ENCODE measurements at regions not wholly inside any gene's neighbourhood (a gene's known extent, or its start where the extent isn't known, plus 50 kb on each side); places are given as distances from the start of the nearest gene placed in this dataset.

DNA sequence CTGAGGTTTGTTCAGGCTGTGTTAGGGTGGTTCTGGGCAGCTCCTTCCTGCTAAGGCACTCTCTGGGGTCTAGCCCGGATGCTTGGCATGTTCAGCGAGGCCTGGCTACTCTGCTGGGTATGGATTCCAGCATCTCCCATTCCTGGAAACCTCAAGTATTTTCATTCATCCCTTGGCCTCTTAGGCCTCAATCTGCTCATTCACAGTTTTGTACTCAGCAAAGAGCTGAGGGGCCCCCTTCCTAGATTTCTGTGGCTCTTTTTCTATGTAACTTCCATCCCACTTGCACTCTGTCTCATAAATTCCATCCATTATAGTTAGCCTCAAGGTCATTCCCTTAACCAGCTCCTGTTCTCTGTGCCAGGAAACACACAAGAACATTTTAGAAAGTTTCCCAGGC lies 798.8 kb upstream of the HS6ST1 start:
- no peak for DNase-seq

DNA sequence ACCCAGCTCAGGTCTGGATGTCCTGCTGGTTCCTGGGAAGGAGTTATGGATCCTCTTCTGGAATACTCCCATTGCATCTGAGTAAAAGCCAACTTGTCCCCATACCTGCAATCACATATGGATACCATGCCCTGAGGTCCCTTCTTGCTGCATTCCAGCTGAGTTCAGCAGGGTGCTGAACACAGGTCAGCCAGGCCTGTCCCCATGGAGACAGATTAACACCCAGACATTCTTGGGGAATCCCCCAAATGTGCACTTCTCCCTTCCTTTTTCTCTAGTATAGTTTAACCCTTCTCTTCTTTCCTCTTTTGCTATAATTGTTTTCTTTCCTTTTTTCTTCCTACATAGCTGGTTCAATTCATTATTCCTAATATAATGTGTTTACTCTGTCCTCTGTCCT lies 799.6 kb upstream of the HS6ST1 start:
- no peak for DNase-seq

DNA sequence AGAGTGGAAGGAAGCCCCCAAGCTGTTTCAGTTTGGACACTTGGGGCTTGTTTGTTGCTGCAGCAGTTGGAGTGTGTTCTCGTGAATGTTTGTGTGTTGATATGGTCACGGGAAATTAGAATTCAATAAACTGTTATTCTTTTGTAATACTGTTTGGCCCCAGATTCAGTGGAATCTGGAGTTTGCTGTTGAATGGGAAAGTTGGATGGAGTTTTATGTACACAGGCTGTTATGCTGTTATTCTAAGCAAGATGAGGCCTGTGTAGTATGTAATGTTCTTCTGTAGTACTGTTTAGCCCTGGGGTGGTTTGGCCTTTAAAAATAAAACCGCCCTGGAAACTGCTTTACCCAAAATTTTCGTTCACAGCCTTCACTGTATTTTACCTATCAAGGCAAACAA lies 810.4 kb upstream of the HS6ST1 start:
- DNase-seq = no peak

DNA sequence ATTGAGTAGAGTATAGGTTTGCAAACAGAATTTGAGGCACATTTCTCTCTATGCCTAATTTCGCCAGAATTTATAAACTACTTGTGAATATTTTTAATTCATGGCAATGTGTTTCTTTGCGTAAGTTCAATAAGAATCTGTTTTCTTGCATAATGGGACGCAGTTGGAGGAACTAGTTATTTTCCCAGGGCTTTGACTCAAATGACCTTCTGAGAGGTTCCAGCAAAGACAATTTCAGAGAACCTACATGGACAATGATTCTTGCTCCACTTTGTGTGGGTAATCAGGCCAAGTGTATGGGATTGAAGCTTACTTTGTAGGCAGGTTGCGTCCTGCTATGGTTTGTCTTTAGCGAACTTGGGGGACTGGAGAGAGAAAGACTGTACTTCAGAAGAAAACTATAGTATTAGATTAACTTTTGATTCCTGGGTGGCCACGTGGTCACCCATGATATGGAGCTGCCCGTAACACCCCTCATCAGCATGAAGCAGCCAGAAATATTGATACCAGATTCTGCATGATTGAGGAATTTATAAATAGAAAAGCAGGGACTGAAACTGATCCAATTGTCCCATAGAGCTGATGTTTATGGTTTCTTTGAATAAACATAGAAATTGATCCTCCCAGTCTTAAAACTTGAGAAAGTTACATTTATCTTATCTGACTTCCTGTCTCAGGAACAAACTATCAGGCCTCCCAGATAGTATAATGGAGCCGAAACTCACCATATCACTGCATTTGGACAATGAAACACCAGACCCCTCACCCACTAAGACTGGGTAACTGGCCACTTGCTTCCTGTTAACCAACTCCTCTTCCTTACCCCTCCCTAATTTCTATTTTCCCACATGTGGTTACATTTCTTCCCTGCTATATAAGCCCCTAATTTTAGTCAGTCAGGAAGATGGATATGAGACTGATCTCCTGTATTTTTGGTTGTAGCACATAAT lies 815.3 kb upstream of the HS6ST1 start:
- no peak for DNase-seq

DNA sequence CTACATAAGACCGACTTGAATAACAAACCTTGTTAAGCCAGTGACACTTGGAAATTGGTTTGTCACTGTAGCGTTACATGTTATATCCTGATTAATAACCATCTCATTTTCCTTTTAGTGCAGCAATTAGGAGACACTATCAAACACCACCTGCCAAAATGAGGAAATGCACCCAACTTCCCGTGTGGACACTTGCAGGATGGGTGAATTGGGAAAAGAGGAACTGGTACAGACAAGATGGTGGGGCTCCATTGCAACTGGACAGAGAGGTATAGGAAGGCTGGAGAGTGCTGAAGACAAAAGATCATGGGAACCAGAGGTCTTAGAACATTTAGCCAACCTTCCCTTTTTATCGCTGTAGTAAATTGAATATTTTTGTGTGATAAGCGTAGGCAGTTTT lies 816.3 kb upstream of the HS6ST1 start:
- no peak for DNase-seq

DNA sequence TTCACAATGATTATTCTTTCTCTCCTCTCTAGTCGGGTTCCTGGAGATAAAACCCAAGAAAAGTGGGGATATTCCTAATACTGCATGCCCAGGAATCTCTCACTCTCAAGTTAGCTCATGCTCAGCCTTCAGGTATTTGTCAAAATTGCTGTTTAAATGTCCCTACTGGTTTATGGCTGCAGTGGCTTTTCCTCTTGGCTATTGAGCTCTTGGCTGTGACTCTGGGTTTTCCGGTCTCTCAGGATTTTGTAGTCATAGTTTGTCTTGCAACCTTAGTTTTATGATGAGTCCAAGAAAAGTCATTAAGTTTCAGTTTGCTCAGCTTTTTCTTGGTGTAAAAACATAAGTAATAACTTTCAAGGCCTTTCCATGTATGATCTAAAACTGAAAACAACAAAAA lies 820.7 kb upstream of the HS6ST1 start:
- DNase-seq = no peak

DNA sequence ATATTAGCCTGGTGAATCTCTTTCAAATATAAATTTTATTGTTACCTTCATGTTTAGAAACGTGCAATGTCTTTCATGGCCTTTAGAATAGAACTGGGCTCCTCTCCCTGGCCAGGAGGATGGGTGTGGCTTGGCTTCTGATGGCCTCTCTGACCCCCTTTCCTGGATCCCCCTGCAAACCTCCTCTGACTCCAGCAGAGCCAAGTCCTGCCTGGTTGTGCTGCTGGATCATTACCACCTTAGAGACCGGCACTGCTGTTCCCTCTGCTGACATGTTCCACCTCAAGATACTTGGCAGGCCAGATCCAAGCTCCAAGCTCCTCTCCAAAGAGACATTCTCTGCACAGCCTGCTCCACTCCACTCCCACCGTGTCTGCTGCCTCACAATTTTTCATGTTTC lies 823.8 kb upstream of the HS6ST1 start:
- no peak for DNase-seq

DNA sequence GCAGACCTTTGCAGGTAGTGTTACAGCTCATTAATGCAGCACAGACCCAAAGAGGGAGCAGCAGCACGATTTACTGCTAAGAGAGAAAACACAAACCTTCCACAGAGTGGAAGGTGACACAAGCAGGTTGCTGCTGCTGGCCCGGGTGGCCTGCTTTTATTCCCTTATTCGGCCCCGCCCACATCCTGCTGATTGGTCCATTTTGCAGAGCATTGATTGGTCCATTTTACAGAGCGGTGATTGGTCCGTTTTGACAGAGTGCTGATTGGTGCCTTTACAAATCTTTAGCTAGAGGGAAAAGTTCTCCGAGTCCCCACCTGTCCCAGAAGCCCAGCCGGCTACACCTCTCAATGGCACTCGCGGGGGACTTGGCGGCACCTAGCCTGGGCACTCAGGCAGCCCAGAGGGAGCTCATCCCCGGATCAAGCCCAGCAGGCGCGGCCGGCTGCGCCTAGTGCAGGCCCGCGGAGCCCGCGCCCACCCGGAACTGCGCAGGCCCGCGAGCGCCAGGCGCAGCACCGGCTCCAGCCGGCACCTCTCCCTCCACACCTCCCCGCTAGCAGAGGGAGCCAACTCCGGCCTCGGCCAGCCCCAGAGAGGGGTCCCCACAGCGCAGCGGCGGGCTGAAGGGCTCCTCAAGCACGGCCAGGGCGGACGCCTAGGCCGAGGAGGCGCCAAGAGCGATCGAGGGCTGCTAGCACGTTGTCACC lies 825.6 kb upstream of the HS6ST1 start:
- no peak for DNase-seq

DNA sequence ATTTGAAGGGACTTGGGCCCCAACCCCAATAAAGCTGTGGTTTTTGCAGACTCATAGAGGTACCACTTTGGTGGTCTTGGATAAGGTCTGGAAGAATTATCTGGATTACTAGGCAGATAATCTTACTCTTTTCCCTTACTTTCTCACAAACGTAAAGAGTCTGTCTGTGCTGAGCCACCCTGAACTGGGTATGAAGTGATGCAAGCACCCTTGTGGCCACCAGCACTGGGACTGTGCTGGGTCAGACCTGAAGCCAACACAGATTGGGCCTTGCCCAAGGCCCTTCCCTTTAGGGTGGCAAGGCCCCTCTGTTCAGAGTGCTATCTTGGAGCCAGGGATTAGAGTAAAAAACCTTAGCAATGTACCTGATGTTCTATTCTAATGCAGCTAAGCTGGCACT lies 827.0 kb upstream of the RAB6C start:
- DNase-seq = no peak

DNA sequence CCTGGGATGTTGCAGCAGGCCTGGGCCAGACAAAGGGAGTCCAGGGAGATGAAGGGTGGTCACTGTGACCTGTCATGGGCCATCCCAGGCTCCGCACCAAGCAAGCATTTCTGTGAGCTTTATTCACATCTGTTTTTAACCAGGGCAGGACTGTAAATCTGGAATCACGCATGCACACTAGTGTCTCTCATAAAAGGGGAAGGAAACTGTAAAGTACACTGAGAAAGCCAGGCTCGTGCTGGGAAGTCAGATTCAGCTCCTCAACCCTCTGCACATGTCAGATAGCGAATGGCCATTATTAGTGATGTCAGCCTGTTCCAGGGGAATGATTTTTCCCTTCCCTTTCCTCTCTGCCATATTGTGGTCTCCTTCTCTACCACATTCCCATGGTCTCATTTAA lies 818.6 kb upstream of the RAB6C start:
- no peak for DNase-seq

DNA sequence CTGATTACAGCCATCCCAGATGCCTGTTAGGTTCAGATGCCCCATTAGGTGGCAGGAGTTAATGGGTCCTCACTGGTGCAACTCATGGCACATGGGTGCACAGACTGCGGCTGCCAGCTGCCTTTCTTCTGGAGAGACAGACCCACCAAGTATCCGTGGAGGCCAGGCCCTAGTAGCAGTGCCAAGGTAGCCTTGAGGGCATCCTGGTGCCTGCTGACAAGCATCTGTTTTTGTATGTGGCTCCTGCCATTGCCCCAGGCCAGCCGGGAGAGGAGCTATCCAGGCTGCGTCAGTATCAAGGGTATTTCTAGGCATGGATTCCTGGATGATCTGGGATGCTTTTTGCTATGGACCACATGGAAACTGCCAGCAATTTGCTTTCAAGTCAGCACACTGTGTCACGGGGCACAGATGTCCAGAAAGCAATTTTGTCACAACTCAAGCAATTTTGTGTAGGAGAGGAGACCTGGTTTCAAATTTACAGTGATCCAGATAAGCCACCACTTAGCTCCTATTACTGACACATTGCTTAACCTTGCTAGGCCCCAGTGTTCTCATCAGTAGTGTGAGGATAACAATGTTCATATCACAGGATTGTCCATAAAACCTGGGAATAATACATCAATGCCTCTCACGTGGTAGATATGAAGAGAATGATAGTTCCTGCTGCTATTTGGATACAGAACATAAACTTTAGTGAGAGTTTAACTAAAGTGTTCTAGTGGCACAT lies 815.1 kb upstream of the RAB6C start:
- no peak for DNase-seq

DNA sequence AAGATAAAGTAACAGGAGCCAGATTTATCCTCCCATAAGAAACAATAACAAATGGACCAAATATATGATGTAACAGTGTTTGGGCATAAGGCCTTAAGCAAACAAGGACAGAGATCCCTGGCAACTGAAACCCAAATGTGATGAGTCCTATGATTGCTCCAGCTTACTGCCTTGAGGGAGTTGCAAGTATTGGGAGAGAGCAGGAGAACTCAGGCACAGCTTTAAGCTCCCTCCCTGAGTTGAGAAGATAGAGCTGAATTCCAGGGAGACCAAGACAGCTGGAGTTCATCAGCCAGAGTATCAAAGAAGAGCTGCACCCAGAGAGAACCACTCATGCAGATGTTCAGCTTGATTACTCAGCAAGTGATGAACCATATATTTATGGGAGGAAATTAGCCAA lies 814.5 kb upstream of the RAB6C start:
- no peak for DNase-seq

DNA sequence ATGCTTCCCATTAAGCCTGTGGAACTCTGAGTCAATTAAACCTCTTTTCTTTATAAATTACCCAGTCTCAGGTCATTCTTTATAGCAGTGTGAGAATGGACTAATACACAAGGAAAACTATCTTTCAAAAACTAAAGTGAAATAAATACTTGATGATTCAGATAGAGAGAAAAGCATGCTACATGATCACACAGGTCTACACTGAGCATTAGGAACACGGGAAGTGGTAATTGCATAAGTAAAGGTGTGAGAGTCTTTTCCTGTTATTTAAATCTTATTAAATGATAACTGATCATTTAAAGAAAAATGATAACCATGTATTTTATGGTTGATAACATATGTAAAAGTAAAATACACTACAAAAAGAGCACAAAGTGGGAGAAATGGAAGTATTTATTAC lies 812.0 kb upstream of the RAB6C start:
- DNase-seq = no peak

DNA sequence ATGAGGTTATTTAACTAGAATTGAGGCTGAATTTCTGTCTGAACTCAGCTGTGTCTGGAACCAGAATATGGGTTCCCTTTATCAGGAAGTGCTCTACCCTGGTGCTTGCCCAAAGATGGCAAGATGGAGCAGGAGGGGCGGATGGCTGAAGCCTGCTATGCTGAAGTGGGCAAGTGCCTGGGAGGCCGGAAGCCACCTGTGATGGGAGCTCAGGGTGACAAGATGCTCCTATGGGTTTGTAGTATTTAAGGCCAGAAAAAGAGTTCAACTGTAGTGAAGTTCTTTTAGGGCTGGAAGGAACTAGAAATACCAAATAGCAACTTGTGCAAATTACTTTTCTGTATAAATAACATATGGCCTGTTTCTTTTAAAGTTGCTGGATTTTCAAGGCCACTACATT lies 808.9 kb upstream of the RAB6C start:
- DNase-seq = no peak

DNA sequence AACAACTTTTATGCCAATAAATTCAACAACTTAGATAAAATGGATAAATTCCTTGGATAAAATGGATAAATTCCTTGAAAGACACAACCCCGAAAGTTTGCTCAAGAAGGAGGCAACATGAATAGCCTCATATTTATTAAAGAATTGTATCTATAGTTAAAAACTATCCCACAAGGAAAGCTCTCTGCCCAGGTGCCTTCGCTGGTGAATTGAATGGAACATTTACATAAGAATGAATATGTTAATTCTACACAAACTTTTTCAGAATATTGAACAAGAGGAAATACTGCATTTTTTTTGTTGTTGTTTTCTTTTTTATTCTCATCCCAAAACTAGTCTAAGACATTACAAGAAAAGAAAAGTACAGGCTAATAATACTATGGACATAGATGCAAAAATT lies 805.3 kb upstream of the RAB6C start:
- DNase-seq = no peak

DNA sequence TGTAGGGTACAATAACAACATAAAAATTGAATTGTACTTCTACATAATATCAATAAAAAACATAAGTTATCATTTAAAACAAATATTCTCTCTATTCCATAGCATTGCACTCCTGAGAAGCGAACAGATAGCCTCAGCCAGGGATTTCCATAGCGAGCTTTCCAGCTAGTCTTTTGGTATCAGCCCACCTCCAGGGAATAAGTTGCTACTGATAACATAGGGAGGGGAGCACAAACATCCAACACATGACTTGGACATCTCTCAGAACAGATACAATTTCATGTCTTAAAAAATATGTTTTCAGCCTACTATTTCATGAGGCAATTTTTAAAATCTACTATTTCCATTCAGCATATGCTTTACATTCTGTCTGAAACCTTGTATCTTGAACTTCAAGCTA lies 804.4 kb upstream of the RAB6C start:
- no peak for DNase-seq

DNA sequence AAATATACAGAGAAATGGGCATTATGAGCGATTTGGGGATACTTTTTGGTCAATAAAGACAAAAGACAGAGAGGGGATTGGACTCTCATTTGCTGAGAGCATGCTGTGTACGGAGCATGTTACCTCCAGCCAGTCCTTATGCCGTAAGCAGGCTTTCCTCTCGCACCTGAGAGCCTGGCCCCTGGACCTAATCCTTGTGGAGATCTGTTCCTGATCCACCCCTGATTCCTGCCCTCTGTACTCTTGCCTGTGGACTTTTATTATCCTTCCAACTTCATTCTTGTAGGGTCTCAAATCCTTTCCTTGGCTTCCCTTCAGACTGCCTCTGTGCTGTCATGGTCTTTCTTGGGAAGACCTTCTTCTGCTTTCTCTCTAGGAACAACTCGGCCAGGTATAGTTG lies 803.1 kb upstream of the RAB6C start:
- no peak for DNase-seq

DNA sequence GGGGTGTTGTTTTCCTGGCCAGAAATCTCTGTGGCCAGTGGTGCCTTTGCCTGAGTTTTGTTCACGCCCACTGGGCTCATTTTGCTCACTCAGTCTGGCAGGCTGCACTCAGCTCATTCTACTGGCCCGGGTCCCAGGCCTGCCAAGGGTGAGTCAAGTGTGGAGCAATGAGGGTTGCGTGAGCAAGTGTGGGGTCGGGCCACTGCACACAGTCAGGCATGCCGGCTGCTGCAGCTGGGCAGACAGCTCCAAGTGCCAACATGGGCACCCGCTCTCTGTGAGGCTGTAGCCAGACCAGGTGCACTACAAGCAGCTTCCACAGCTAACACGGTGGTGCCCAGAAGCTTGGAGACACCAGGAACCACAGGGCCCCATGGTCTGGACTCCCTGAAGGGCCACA lies 801.1 kb upstream of the RAB6C start:
- DNase-seq = no peak

DNA sequence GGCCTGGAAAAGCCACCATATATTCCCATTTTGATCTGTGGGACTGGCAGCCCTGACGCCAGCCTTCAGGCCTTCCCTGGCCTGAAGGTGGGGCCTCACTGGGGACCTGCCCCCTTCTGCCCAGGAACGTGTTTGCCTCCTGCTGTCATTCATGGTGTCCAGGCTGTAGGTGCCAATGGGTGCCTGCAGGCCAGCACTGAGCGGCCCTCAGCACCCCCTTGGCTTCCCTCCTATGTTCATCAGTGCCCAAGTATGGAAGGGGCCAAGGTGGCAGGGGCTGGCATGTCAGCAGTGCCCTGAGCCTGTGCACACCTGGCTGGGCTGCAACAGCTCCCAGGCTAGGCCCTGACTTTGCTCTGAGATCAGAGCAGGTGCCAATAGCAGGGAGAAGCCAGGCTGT lies 800.3 kb upstream of the RAB6C start:
- DNase-seq = no peak

DNA sequence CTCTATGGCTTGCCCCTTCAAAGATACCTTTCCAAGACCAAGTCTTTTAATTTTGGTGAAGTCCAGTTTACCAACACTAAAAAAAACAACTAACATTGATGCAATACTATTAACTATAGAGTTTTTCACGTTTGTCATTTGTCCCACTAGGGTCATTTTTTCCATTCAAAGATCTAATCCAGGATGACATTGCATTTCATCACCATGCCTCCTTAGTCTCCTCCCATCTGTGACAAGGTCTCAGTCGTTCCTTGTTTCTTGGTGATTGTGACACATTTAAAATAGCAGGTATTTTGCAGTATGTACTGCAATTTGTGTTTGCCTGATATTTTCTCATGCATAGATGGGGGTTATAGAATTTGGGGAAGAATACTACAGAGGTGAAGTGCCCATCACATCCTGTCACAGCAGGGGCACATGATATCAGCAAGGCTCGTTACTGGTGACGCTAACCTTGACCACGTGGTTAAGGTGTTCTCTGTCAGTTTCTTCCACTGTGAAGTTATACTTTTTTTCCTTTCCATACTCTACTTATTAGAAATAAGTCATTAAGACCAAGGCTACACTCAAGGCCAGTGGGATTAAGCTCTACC lies 799.2 kb upstream of the RAB6C start:
- DNase-seq = no peak

DNA sequence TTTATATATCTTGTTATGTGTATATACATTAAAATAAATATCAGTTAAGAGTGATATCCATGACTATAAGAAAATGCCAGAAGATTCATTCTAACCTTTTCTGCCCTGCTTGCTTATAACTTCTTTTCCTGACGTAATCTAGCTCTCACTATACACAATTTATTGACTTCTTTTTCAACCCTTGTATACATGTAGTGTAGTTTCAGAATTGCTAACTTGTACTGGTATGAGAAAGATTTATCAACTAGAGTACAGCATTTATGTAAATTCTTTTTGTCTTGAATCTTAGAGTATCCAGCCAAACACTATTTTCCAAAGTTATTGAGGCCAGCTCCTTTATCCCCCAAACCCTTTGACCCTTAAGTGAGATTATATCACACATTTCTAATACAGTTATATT lies 798.0 kb upstream of the RAB6C start:
- DNase-seq = no peak

DNA sequence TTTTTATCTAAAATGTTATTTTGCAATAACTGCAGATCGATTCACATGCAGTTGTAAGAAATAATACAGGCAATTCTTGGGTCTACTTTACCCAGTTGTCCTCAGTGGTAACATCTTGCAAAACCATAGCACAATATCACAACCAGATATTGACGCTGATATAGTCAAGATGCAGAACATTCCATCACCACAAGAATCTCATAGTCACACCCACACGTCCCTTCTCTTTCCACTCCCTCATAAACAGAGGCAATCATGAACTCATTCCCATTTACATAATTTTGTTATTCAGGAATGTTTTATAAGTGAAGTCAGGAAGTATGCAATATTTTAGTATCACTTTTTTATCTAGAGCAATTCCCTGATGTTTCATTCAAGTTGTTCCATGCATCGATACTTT lies 797.5 kb upstream of the RAB6C start:
- DNase-seq = no peak

DNA sequence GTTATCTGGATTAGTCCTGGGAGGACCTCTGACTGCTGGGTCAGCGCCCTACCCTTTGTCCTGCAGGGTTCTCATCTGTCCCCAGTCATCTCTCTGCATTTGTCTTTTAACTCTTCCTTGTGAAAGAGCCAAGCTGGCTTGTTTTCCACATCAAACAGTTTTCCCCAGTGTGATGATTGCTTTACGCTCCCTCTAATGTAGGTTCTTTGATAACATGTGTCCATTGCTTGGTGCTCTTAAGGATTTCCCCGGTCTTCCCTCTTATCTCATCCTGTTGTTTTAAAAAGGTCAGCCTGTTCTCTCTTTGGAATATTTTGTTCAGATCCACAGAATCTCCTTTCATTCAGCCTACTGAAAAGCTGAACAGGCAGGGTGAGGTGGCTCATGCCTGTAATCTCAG lies 792.1 kb upstream of the RAB6C start:
- no peak for DNase-seq

Measured in T-helper 2 cell (primary cell).